Peyer's patch (tissue), 4 donors: ENCODE measurements at regions not wholly inside any gene's neighbourhood (a gene's known extent, or its start where the extent isn't known, plus 50 kb on each side); places are given as distances from the start of the nearest gene placed in this dataset.

Source experiments
- POLR2A ChIP-seq, 2 donors: fragments of 450-650 bp; IDR thresholded peaks; one replicate each; pipeline ENCODE4 v1.5.1; 2017; ENCODE audit warnings: antibody characterized with exemption in 2 of 2, mild to moderate bottlenecking in 2 of 2, moderate library complexity in 2 of 2
- TF ChIP-seq, protein P1 (sequence below), 6 experiments: fragments of 450-650 bp in 4 of 6; fragments of 200-600 bp in 2 of 6; sonication (generic) in 1 of 6; IDR thresholded peaks; one replicate each; pipeline ENCODE4 v1.5.1; 2017 to 2019; ENCODE audit warnings: antibody characterized with exemption in 6 of 6, mild to moderate bottlenecking in 3 of 6, moderate library complexity in 1 of 6

DNA sequence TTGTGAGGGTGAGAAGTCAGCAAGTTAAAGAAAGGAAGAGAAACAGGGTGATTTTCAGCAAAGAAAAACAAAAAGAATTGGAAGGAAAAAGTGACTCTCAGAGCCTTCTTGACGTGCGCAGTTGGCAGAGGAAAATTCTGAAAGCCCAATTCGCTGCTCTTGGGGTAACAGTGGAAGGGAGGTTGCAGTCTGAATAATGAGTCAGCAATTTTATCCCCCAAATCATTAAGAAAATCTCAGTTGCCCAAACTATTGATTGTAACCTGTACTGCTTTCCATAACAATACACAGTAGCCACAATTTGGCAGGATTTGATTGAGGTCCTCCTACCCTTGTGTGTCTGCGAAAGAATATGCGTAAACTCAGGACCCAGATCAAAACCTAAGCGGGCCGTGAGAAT is 309.1 kb downstream of the EMP1 start:
- TF ChIP-seq, protein P1, sequence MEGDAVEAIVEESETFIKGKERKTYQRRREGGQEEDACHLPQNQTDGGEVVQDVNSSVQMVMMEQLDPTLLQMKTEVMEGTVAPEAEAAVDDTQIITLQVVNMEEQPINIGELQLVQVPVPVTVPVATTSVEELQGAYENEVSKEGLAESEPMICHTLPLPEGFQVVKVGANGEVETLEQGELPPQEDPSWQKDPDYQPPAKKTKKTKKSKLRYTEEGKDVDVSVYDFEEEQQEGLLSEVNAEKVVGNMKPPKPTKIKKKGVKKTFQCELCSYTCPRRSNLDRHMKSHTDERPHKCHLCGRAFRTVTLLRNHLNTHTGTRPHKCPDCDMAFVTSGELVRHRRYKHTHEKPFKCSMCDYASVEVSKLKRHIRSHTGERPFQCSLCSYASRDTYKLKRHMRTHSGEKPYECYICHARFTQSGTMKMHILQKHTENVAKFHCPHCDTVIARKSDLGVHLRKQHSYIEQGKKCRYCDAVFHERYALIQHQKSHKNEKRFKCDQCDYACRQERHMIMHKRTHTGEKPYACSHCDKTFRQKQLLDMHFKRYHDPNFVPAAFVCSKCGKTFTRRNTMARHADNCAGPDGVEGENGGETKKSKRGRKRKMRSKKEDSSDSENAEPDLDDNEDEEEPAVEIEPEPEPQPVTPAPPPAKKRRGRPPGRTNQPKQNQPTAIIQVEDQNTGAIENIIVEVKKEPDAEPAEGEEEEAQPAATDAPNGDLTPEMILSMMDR (IDR thresholded peaks at IDR 0.05), result no peak
- no peak for TF ChIP-seq POLR2A (IDR thresholded peaks at IDR 0.05)
